HG03457 (cell line): ENCODE measurements at regions not wholly inside any gene's neighbourhood (a gene's known extent, or its start where the extent isn't known, plus 50 kb on each side); places are given as distances from the start of the nearest gene placed in this dataset.

ENCODE experiments used
- ATAC-seq: cut with Tn5 transposase; IDR thresholded peaks from one replicate; pipeline ENCODE4 v1.9.1; 2021; ENCODE audit warnings: moderate number of reproducible peaks; ENCODE audit not compliant: unreplicated experiment

DNA sequence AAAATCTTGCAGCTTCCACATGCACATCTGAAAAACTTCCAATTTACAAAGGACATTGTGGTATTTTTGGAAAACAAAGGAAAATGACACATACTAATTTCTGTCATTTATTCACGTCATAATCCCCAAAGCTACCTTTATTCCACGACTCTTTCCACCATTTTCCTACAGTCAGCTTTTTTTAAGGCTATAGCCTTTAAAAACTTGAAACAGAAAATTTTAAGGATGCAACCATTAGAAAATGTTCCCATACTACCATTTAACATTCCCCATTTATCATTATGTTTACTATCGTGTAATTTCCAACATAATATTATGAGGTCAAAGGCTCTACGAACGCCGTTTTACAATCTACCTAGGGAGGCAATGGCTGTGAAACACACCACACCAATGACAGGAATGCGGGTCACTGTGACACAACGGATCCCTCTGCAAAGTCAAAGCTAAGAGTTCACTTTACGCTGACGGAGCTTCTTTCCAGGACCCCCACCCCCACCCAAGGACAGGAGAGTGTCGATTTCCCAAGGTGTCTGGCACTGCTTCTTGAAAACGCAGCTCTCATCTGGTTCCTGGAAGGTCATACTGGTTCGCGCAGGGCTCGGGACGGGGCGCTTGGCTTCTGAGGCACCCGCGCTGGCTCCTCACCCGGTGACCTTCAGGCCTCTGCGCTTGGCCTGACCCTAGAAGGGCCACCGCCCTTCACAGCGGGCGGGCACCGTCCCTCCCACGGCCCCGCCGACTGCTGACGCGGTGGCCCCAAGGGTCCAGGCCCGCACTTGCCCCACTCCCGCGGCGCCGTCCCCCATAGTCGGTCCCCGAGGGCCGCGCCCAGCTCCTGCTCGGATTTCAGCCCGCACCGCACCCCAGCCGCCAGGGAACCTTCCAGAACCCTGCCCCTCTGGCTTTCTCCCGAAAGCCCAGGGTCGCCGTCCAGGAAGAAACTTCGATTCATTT is 50.5 kb upstream of the ATF3 start:
- peak; percentile 31 for ATAC-seq

DNA sequence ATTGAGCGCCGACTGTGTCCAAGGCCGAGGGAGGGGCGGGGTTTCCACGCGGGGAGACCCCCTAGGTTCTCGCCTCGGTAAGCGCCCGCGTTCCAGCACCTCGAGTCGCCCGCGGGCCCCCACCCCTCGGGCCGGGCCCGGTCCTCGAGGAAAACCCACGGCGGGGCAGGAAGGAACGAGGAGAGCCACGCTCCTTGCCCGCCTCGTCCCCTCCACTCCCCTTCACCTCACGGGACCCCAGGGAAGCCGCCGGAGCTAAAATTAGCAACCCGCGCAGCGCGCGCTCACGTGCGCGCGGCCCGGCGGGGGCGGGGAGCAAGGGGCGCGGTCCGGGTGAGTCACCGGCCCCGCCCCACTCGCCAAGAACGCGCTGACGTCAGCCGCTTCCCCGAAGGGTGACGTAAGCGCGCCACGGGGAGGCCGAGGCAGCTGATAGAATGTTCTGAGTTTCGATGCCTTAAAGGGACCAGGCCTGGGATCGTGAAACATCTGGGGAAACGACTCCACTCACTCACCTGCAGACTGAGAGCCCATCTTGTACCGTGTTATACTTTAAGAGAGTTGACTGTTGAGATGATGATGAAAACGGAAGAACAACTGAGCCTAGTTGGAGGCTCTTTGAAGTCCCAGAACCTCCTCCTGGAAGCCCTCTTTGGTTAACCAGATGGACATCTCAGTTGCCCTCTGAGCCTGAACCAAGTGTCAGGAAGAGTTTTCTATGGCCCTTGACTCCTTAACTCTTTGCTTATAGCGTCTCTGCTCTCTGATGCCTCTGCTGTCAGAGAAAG is 49.7 kb upstream of the ATF3 start:
- peak; percentile 83 for ATAC-seq
